Ascending aorta (tissue), 2 donors: ENCODE measurements at regions not wholly inside any gene's neighbourhood (a gene's known extent, or its start where the extent isn't known, plus 50 kb on each side); places are given as distances from the start of the nearest gene placed in this dataset.
A peak's percentile ranks its signal among the peaks of the same experiment; 100 is the strongest.

ENCODE experiments used
- DNase-seq, 2 donors: peaks; one replicate each; pipeline ENCODE4 v3.0.0-alpha.2; 2019; ENCODE audit warnings: low spot score in 2 of 2
- H3K27ac ChIP-seq, 2 donors: fragments of 200-600 bp; sonication (generic); one replicate each; pipeline ENCODE4 v1.5.1; 2016 to 2017; ENCODE audit warnings: mild to moderate bottlenecking in 1 of 2
- H3K27me3 ChIP-seq: fragments of 200-600 bp; sonication (generic); one replicate; pipeline ENCODE4 v1.5.1; 2017
- H3K36me3 ChIP-seq, 2 donors: fragments of 200-600 bp; sonication (generic); one replicate each; pipeline ENCODE4 v1.5.1; 2016
- H3K4me1 ChIP-seq, 2 donors: fragments of 200-600 bp; sonication (generic); one replicate each; pipeline ENCODE4 v1.5.1; 2016 to 2017; ENCODE audit warnings: mild to moderate bottlenecking in 1 of 2
- H3K4me3 ChIP-seq, 2 donors: fragments of 200-600 bp; sonication (generic); one replicate each; pipeline ENCODE4 v1.5.1; 2016 to 2017; ENCODE audit warnings: mild to moderate bottlenecking in 1 of 2
- H3K9me3 ChIP-seq, 2 donors: fragments of 200-600 bp; sonication (generic); one replicate each; pipeline ENCODE4 v1.5.1; 2016
- CTCF ChIP-seq, 3 experiments: fragments of 200-600 bp in 2 of 3; fragments of 450-650 bp in 1 of 3; sonication (generic) in 2 of 3; IDR thresholded peaks; one replicate each; pipeline ENCODE4 v1.5.1; 2016 to 2019; ENCODE audit warnings: antibody characterized with exemption in 3 of 3, mild to moderate bottlenecking in 1 of 3, moderate library complexity in 1 of 3
- intact Hi-C: fragments of 100-400 bp; cut with DNase I; formaldehyde crosslinking; loops from one replicate; pipeline ENCODE4 v1.15.1; 2023

DNA sequence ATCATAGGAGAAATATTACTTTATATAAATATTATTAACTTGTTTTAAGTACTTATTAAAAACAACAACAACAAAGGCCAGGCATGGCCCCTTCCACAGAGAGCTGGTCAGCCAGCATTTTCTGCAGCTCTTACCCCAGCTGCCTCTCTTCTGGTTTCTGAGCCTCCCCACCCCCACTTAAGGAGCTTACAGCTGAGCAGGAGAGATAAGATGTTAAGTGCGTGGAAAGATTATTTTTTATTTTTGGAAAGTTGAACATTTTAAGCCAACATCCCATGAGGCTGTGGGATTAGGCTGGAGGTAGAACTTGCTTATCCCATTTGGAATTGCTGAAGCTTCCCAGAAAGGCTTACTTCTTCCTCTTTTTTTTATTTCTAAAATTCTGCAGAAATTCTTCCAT lies 401.2 kb downstream of the SEC14L1 start:
- TF ChIP-seq CTCF (IDR thresholded peaks at IDR 0.05): no peak
- intact Hi-C loops: loop anchor here (1.0 to 2.0 kb wide), 4 partner anchors 59 to 472 kb away; partner anchors contain the start of gene TNRC6C
- Histone ChIP-seq H3K4me3 (no peak overlapping the region), H3K27ac (peak overlapping the region in 1 of 2 donors; percentile 48), H3K9me3 (no peaks in the 10 kb centered on the region), H3K27me3 (no peaks in the 10 kb centered on the region), H3K4me1 (peaks cover 4 to 10% of the 10 kb centered on the region in 2 donors), H3K36me3 (no peaks in the 10 kb centered on the region)
- DNase-seq: no peak

GRCh38 chr17:77542551-77543490 lies 402.1 kb downstream of the SEC14L1 start:
- TF ChIP-seq CTCF (IDR thresholded peaks at IDR 0.05): peak; percentile 87 to 93 (median 93)
- Histone ChIP-seq H3K4me3 (no peak overlapping the region), H3K27ac (peak overlapping the region in 1 of 2 donors; percentile 48), H3K36me3 (no peaks in the 10 kb centered on the region), H3K9me3 (no peaks in the 10 kb centered on the region), H3K27me3 (no peaks in the 10 kb centered on the region), H3K4me1 (peaks cover 4 to 10% of the 10 kb centered on the region in 2 donors)
- intact Hi-C loops: loop anchor here (1.0 to 2.0 kb wide), 4 partner anchors 58 to 471 kb away; partner anchors contain the start of gene TNRC6C
- peak; percentile 22 to 91 for DNase-seq

- Histone ChIP-seq H3K4me3 (no peak overlapping the region), H3K4me1 (peaks cover 4 to 10% of the 10 kb centered on the region in 2 donors), H3K36me3 (no peaks in the 10 kb centered on the region), H3K9me3 (no peaks in the 10 kb centered on the region), H3K27me3 (no peaks in the 10 kb centered on the region), H3K27ac (no peak overlapping the region)
- no peak for DNase-seq
- no peak for TF ChIP-seq CTCF (IDR thresholded peaks at IDR 0.05)
- intact Hi-C loops: loop anchor here (2.0 kb wide), 2 partner anchors 57 to 415 kb away; partner anchors contain the start of gene TNRC6C
Observed at GRCh38 chr17:77543801-77544200, 403.0 kb downstream of the SEC14L1 start.

- intact Hi-C loops: no loop called here
- Histone ChIP-seq H3K9me3 (no peaks in the 10 kb centered on the region), H3K27ac (no peak overlapping the region), H3K36me3 (no peaks in the 10 kb centered on the region), H3K4me3 (no peak overlapping the region), H3K4me1 (peaks cover 4 to 10% of the 10 kb centered on the region in 2 donors), H3K27me3 (no peaks in the 10 kb centered on the region)
- no peak for TF ChIP-seq CTCF (IDR thresholded peaks at IDR 0.05)
- no peak for DNase-seq
Observed at GRCh38 chr17:77544347-77545110, 403.8 kb downstream of the SEC14L1 start.

DNA sequence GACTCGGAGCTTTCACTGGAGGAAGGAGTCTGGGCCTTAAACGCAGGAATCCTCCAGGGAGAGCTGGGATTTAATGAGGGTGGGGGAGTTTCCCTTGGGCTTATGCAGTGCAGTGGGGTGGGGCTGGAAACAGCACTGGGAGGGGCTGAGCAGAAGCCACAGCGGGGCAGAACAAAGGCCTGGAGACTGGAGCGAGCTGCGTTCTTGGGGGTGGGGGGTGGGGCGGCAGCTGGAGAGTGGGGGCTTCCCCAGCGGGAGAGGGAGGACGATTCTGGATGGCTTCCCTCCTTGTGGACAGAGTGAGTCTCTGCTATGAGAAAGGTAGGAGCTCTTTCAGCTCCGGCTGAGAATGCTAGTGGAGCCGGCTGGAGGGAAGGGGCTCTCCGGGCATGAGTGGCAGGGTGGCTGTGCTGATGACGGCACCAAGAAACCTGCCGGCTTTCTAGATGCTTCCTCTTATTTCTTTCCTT lies 406.0 kb downstream of the SEC14L1 start:
- intact Hi-C loops: no loop called here
- H3K4me1 ChIP-seq: peaks cover 4 to 10% of the 10 kb centered on the region in 2 donors
- H3K27me3 ChIP-seq: no peaks in the 10 kb centered on the region
- H3K36me3 ChIP-seq: no peaks in the 10 kb centered on the region
- no peak overlapping the region for H3K4me3 ChIP-seq
- no peak for TF ChIP-seq CTCF (IDR thresholded peaks at IDR 0.05)
- H3K27ac ChIP-seq: no peak overlapping the region
- H3K9me3 ChIP-seq: no peaks in the 10 kb centered on the region
- no peak for DNase-seq
